ENCODE measurements at regions not wholly inside any gene's neighbourhood (a gene's known extent, or its start where the extent isn't known, plus 50 kb on each side); places are given as distances from the start of the nearest gene placed in this dataset.

DNA sequence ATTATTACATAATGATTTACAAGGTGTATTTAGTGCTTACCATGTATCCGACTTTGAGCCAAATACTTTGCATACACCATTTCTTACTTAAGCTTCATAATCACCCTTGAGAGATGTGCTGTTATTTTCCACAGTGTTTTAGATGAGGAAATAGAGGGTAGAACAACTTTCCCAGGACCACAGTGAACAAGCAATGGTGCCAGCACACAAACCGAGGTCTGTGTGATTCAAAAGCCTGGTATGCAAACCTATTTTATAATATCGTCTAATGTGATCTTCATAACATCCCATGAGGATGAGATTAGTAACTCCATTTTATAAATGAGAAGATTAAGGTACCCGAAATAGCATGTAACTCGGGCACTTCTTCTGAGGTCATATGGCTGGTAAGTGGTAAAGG is 294.7 kb downstream of the NSG2 start:
- Histone ChIP-seq H3K9me2 (replicated peaks; ENCODE audit: low read depth, low read length) (no peaks in the 10 kb centered on the region), H3K36me3 (ENCODE audit: insufficient read depth, low read length) (no peaks in the 10 kb centered on the region), H3K4me3 (ENCODE audit: low read length, poor library complexity, severe bottlenecking) (no peak overlapping the region), H2AFZ (ENCODE audit: low read length) (no peak overlapping the region), H3K9me3 (ENCODE audit: insufficient read depth, low read depth, low read length) (no peaks in the 10 kb centered on the region), H3K4me1 (ENCODE audit: insufficient read depth, low read length, poor library complexity, severe bottlenecking) (no peaks in the 10 kb centered on the region), H4K20me1 (ENCODE audit: insufficient read depth, low read length, poor library complexity, severe bottlenecking) (no peaks in the 10 kb centered on the region), H3K9ac (ENCODE audit: low read depth, low read length, poor library complexity, severe bottlenecking) (no peak overlapping the region), H3K27me3 (ENCODE audit: insufficient read depth, low read length, poor library complexity, severe bottlenecking) (no peaks in the 10 kb centered on the region), H3K4me2 (ENCODE audit: low read depth, low read length, poor library complexity, severe bottlenecking) (no peak overlapping the region), H3F3A (ENCODE audit: low read depth) (no peaks in the 10 kb centered on the region), H3K79me2 (ENCODE audit: insufficient read depth, low read length) (no peaks in the 10 kb centered on the region)
- TF ChIP-seq CTCF (conservative IDR thresholded peaks at IDR 0.05; ENCODE audit: low read length), result no peak
- TF ChIP-seq EZH2phosphoT487 (IDR thresholded peaks at IDR 0.05; ENCODE audit: borderline replicate concordance), result no peak

DNA sequence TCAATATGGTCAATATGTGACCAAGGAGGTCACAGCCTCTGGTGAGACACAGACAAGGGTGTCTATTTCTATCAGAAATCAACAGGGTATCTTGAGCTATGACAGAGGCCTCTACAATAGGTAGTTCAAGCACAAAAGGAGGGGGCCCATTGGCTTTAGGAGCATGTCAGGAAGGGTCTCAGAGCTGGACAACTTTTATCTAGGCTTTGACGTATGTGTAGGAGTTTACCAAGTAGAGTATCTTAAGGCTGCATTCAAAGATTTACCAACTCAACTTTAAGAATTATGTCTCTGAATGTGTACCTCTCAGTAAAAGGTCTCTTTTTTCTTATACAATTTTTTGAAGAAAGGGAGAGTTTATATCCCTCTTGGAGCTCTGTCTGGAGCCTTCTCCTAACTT is 297.2 kb downstream of the NSG2 start:
- Histone ChIP-seq H2AFZ (ENCODE audit: low read length) (no peak overlapping the region), H3K9me2 (replicated peaks; ENCODE audit: low read depth, low read length) (no peaks in the 10 kb centered on the region), H3K9ac (ENCODE audit: low read depth, low read length, poor library complexity, severe bottlenecking) (no peak overlapping the region), H3K4me1 (ENCODE audit: insufficient read depth, low read length, poor library complexity, severe bottlenecking) (no peaks in the 10 kb centered on the region), H3K4me2 (ENCODE audit: low read depth, low read length, poor library complexity, severe bottlenecking) (no peak overlapping the region), H3K27me3 (ENCODE audit: insufficient read depth, low read length, poor library complexity, severe bottlenecking) (no peaks in the 10 kb centered on the region), H3F3A (ENCODE audit: low read depth) (no peaks in the 10 kb centered on the region), H3K79me2 (ENCODE audit: insufficient read depth, low read length) (no peaks in the 10 kb centered on the region), H3K9me3 (ENCODE audit: insufficient read depth, low read depth, low read length) (no peaks in the 10 kb centered on the region), H3K36me3 (ENCODE audit: insufficient read depth, low read length) (no peaks in the 10 kb centered on the region), H4K20me1 (ENCODE audit: insufficient read depth, low read length, poor library complexity, severe bottlenecking) (no peaks in the 10 kb centered on the region), H3K4me3 (ENCODE audit: low read length, poor library complexity, severe bottlenecking) (no peak overlapping the region)
- TF ChIP-seq CTCF (conservative IDR thresholded peaks at IDR 0.05; ENCODE audit: low read length) (no peak), EZH2phosphoT487 (IDR thresholded peaks at IDR 0.05; ENCODE audit: borderline replicate concordance) (no peak)

DNA sequence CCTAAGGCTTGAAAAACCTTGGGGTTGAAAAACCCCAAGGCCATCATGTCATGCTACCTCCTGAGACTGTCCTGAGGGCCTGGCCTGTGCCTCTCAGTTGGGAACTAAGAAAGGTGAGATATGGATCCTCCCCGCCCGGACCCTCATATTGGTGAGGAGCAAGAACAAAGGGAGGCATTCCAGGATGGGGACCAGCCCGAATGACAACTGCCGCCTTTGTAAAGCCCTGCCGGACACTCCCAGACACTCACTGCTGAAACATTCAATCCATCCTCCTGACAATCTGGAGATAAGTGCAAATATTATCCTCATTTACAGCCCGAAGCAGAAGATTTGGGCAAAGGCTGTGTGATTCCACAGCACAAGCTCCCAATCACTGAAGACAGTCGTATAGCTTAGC is 298.3 kb downstream of the NSG2 start:
- H3K4me3 ChIP-seq (ENCODE audit: low read length, poor library complexity, severe bottlenecking), result no peak overlapping the region
- H3K9me2 ChIP-seq (replicated peaks; ENCODE audit: low read depth, low read length), result no peaks in the 10 kb centered on the region
- no peak overlapping the region for H3K9ac ChIP-seq (ENCODE audit: low read depth, low read length, poor library complexity, severe bottlenecking)
- no peaks in the 10 kb centered on the region for H3K9me3 ChIP-seq (ENCODE audit: insufficient read depth, low read depth, low read length)
- TF ChIP-seq EZH2phosphoT487 (IDR thresholded peaks at IDR 0.05; ENCODE audit: borderline replicate concordance) (no peak), CTCF (conservative IDR thresholded peaks at IDR 0.05; ENCODE audit: low read length) (no peak)
- no peak overlapping the region for H3K4me2 ChIP-seq (ENCODE audit: low read depth, low read length, poor library complexity, severe bottlenecking)
- no peaks in the 10 kb centered on the region for H4K20me1 ChIP-seq (ENCODE audit: insufficient read depth, low read length, poor library complexity, severe bottlenecking)
- H3K36me3 ChIP-seq (ENCODE audit: insufficient read depth, low read length), result no peaks in the 10 kb centered on the region
- no peaks in the 10 kb centered on the region for H3K4me1 ChIP-seq (ENCODE audit: insufficient read depth, low read length, poor library complexity, severe bottlenecking)
- H3K79me2 ChIP-seq (ENCODE audit: insufficient read depth, low read length), result no peaks in the 10 kb centered on the region
- no peaks in the 10 kb centered on the region for H3F3A ChIP-seq (ENCODE audit: low read depth)
- H2AFZ ChIP-seq (ENCODE audit: low read length), result no peak overlapping the region
- H3K27me3 ChIP-seq (ENCODE audit: insufficient read depth, low read length, poor library complexity, severe bottlenecking), result no peaks in the 10 kb centered on the region

All from Loucy (cell line).